DMS153 treated with DMSO at 0.1 percent for 48 hours (cell line): ENCODE measurements at regions not wholly inside any gene's neighbourhood (a gene's known extent, or its start where the extent isn't known, plus 50 kb on each side); places are given as distances from the start of the nearest gene placed in this dataset.

Experiments
- DNase-seq: peaks from one replicate; lab custom pipeline; 2025; ENCODE audit not compliant: unreplicated experiment; lab: John Stamatoyannopoulos, UW

GRCh38 chr11:15615398-15616096 is 500.8 kb downstream of the INSC start:
- no peak for DNase-seq

- DNase-seq, result no peak
Observed at GRCh38 chr11:15616130-15617105, 501.7 kb downstream of the INSC start.

GRCh38 chr11:15617126-15617525 is 502.4 kb downstream of the INSC start:
- DNase-seq, result no peak

- no peak for DNase-seq
Observed at GRCh38 chr11:15618583-15619032, 503.9 kb downstream of the INSC start.

- no peak for DNase-seq
Observed at GRCh38 chr11:15621565-15621964, 506.8 kb downstream of the INSC start.

- DNase-seq, result no peak
Observed at GRCh38 chr11:15622231-15622890, 507.6 kb downstream of the INSC start.

GRCh38 chr11:15624701-15625100 is 510.0 kb downstream of the INSC start:
- no peak for DNase-seq

- DNase-seq, result no peak
Observed at GRCh38 chr11:15625691-15626090, 511.0 kb downstream of the INSC start.

- DNase-seq, result no peak
Observed at GRCh38 chr11:15627560-15627959, 512.8 kb downstream of the INSC start.

GRCh38 chr11:15629690-15630321 is 515.1 kb downstream of the INSC start:
- peak; percentile 45 for DNase-seq

- no peak for DNase-seq
Observed at GRCh38 chr11:15630896-15631295, 516.2 kb downstream of the INSC start.

GRCh38 chr11:15635521-15635920 is 520.8 kb downstream of the INSC start:
- DNase-seq, result no peak

GRCh38 chr11:15636521-15637089 is 521.9 kb downstream of the INSC start:
- DNase-seq, result no peak

- DNase-seq, result no peak
Observed at GRCh38 chr11:15638386-15638787, 523.7 kb downstream of the INSC start.

- no peak for DNase-seq
Observed at GRCh38 chr11:15640318-15640717, 525.6 kb downstream of the INSC start.

- no peak for DNase-seq
Observed at GRCh38 chr11:15641271-15642045, 526.7 kb downstream of the INSC start.

- no peak for DNase-seq
Observed at GRCh38 chr11:15645201-15645600, 530.5 kb downstream of the INSC start.

GRCh38 chr11:15649371-15650104 is 534.8 kb downstream of the INSC start:
- no peak for DNase-seq
